ENCODE measurements at regions not wholly inside any gene's neighbourhood (a gene's known extent, or its start where the extent isn't known, plus 50 kb on each side); places are given as distances from the start of the nearest gene placed in this dataset.

- ATAC-seq: no peak
- no peak overlapping the region for H2AFZ ChIP-seq (ENCODE audit: low read length)
Measured at GRCh38 chr12:30578426-30578825, 117.2 kb downstream of the IPO8 start.

GRCh38 chr12:30573145-30573544 lies 122.5 kb downstream of the IPO8 start:
- no peaks in the 10 kb centered on the region for H4K20me1 ChIP-seq (ENCODE audit: low read length)
- intact Hi-C loops (cut with micrococcal nuclease): no loop called here
- CTCF ChIA-PET: no interaction called here
- H3K27me3 ChIP-seq (ENCODE audit: low read length): no peaks in the 10 kb centered on the region
- no peaks in the 10 kb centered on the region for H3K79me2 ChIP-seq (ENCODE audit: low read length)
- H3K9ac ChIP-seq (ENCODE audit: low read length): no peak overlapping the region
- POLR2A ChIA-PET (ENCODE audit: unreplicated experiment): no interaction called here
- H2AFZ ChIP-seq (ENCODE audit: low read length): no peak overlapping the region
- no peak overlapping the region for H3K4me3 ChIP-seq (ENCODE audit: low read length)
- no peaks in the 10 kb centered on the region for H3F3A ChIP-seq (ENCODE audit: low read length, unreplicated experiment)
- no peaks in the 10 kb centered on the region for H3K9me3 ChIP-seq (ENCODE audit: low read length)
- ATAC-seq: no peak
- no TSS peak for BruUV-seq (replicated peaks)
- no peak overlapping the region for H3K4me2 ChIP-seq (ENCODE audit: low read length)
- no peak for DNase-seq
- TF ChIP-seq EZH2 (IDR thresholded peaks at IDR 0.05; ENCODE audit: low read length, unreplicated experiment) (no peak), EZH2phosphoT487 (IDR thresholded peaks at IDR 0.05; ENCODE audit: borderline replicate concordance, low read length) (no peak), CTCF (conservative IDR thresholded peaks at IDR 0.05; ENCODE audit: low read depth, low read length) (no peak)
- H3K36me3 ChIP-seq (ENCODE audit: low read depth, low read length): no peaks in the 10 kb centered on the region
- no peaks in the 10 kb centered on the region for H3K4me1 ChIP-seq (ENCODE audit: insufficient read depth, low read length)
- H3K27ac ChIP-seq (ENCODE audit: low read length): no peak overlapping the region
- no peaks in the 10 kb centered on the region for H3K9me2 ChIP-seq (replicated peaks; ENCODE audit: low read length)

More at GRCh38 chr12:30578426-30578825, 117.2 kb downstream of the IPO8 start:
- Histone ChIP-seq H3K9me3 (ENCODE audit: low read length) (no peaks in the 10 kb centered on the region), H3K79me2 (ENCODE audit: low read length) (no peaks in the 10 kb centered on the region), H3K9ac (ENCODE audit: low read length) (no peak overlapping the region), H3K27me3 (ENCODE audit: low read length) (no peaks in the 10 kb centered on the region), H3F3A (ENCODE audit: low read length, unreplicated experiment) (no peaks in the 10 kb centered on the region), H3K4me1 (ENCODE audit: insufficient read depth, low read length) (no peaks in the 10 kb centered on the region), H3K36me3 (ENCODE audit: low read depth, low read length) (no peaks in the 10 kb centered on the region), H3K27ac (ENCODE audit: low read length) (no peak overlapping the region), H4K20me1 (ENCODE audit: low read length) (no peaks in the 10 kb centered on the region), H3K4me3 (ENCODE audit: low read length) (no peak overlapping the region), H3K9me2 (replicated peaks; ENCODE audit: low read length) (no peaks in the 10 kb centered on the region), H3K4me2 (ENCODE audit: low read length) (no peak overlapping the region)
- ChIA-PET CTCF (no interaction called here), POLR2A (ENCODE audit: unreplicated experiment) (no interaction called here)
- no TSS peak for BruUV-seq (replicated peaks)
- TF ChIP-seq EZH2phosphoT487 (IDR thresholded peaks at IDR 0.05; ENCODE audit: borderline replicate concordance, low read length) (no peak), CTCF (conservative IDR thresholded peaks at IDR 0.05; ENCODE audit: low read depth, low read length) (no peak), EZH2 (IDR thresholded peaks at IDR 0.05; ENCODE audit: low read length, unreplicated experiment) (no peak)
- intact Hi-C loops (cut with micrococcal nuclease): no loop called here
- no peak for DNase-seq

DNA sequence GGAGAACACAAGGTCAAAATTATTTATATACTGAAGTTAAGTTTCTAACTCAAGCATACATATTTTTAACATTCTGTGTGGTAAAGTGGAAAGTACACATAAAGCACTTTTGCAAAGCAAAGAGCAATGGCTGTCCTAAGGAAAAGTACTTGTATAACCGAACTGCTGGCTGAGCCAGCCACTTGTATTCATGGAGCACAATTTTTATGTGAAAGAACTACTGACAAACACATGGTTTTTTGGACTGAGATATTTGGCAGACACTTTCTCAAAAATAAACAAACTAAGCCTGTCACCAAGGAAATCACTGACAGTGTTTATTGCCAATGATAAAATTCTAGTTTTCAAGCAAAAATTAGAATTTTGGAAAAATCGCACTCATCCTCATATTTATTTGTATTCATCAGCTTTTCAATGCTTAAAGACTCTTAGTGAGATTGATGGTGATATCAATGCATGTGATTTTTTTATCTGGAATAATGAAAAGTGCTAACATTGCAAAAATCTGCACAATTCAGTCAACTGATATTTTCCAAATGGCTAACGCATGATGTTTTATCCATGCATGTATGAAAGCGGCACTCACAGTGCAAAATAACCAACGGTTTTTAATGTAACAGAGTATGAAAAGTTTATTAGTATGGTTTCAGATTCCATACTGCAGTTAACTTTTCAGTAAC lies 125.3 kb downstream of the IPO8 start:
- no peak overlapping the region for H3K27ac ChIP-seq (ENCODE audit: low read length)
- ATAC-seq: no peak
- H3K9ac ChIP-seq (ENCODE audit: low read length): no peak overlapping the region
- no peaks in the 10 kb centered on the region for H3K36me3 ChIP-seq (ENCODE audit: low read depth, low read length)
- no peaks in the 10 kb centered on the region for H3K79me2 ChIP-seq (ENCODE audit: low read length)
- ChIA-PET CTCF (no interaction called here), POLR2A (ENCODE audit: unreplicated experiment) (no interaction called here)
- H3K9me3 ChIP-seq (ENCODE audit: low read length): no peaks in the 10 kb centered on the region
- no TSS peak for BruUV-seq (replicated peaks)
- TF ChIP-seq CTCF (conservative IDR thresholded peaks at IDR 0.05; ENCODE audit: low read depth, low read length) (no peak), EZH2 (IDR thresholded peaks at IDR 0.05; ENCODE audit: low read length, unreplicated experiment) (no peak), EZH2phosphoT487 (IDR thresholded peaks at IDR 0.05; ENCODE audit: borderline replicate concordance, low read length) (no peak)
- H2AFZ ChIP-seq (ENCODE audit: low read length): no peak overlapping the region
- H3F3A ChIP-seq (ENCODE audit: low read length, unreplicated experiment): no peaks in the 10 kb centered on the region
- no peaks in the 10 kb centered on the region for H3K27me3 ChIP-seq (ENCODE audit: low read length)
- H3K9me2 ChIP-seq (replicated peaks; ENCODE audit: low read length): no peaks in the 10 kb centered on the region
- H3K4me2 ChIP-seq (ENCODE audit: low read length): no peak overlapping the region
- H4K20me1 ChIP-seq (ENCODE audit: low read length): no peaks in the 10 kb centered on the region
- H3K4me3 ChIP-seq (ENCODE audit: low read length): no peak overlapping the region
- no peaks in the 10 kb centered on the region for H3K4me1 ChIP-seq (ENCODE audit: insufficient read depth, low read length)
- no peak for DNase-seq
- intact Hi-C loops (cut with micrococcal nuclease): no loop called here
